ENCODE measurements at regions not wholly inside any gene's neighbourhood (a gene's known extent, or its start where the extent isn't known, plus 50 kb on each side); places are given as distances from the start of the nearest gene placed in this dataset.

- no peak for DNase-seq
- 25 to 42% (median 32%) methylated on average over 4 of the region's 4 CpGs for WGBS, 4 donors
- no peak overlapping the region for H3K4me3 ChIP-seq
- no peaks in the 10 kb centered on the region for H3K9me3 ChIP-seq (replicated peaks in 1 of 3)
- no peak overlapping the region for H3K27ac ChIP-seq
- no peaks in the 10 kb centered on the region for H3K4me1 ChIP-seq (replicated peaks in 1 of 2)
- H3K27me3 ChIP-seq, result no peaks in the 10 kb centered on the region
- intact Hi-C loops (cut with DNase I), result no loop called here
- no peaks in the 10 kb centered on the region for H3K36me3 ChIP-seq (replicated peaks in 1 of 2)
- TF ChIP-seq CTCF (IDR thresholded peaks at IDR 0.05), result no peak
- no peak for TF ChIP-seq POLR2A (IDR thresholded peaks at IDR 0.05)
These were observed 370.5 kb upstream of the PBX1 start for GRCh38 chr1:164188497-164188896.

DNA sequence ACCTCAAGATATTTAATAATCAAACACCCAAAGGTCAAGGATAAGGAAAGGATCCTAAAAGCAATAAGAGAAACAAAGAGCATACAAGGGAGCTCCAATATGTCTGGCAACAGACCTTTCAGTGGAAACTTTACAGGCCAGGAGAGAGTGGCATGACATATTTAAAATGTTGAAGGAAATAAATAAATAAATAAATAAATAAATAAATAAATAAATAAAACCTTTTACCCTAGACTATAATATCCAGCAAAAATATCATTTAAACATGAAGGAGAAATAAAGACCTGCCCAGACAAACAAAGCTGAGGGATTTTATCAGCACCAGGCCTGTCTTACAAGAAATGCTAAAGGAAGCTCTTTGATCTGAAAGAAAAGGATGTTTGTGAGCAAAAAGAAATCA lies 367.8 kb upstream of the PBX1 start:
- no peaks in the 10 kb centered on the region for H3K9me3 ChIP-seq (replicated peaks in 1 of 3)
- intact Hi-C loops (cut with DNase I), result no loop called here
- H3K4me1 ChIP-seq (replicated peaks in 1 of 2), result no peaks in the 10 kb centered on the region
- no peaks in the 10 kb centered on the region for H3K27me3 ChIP-seq
- no peak overlapping the region for H3K4me3 ChIP-seq
- TF ChIP-seq CTCF (IDR thresholded peaks at IDR 0.05), result no peak
- TF ChIP-seq POLR2A (IDR thresholded peaks at IDR 0.05), result no peak
- no peaks in the 10 kb centered on the region for H3K36me3 ChIP-seq (replicated peaks in 1 of 2)
- no peak for DNase-seq
- H3K27ac ChIP-seq, result no peak overlapping the region

DNA sequence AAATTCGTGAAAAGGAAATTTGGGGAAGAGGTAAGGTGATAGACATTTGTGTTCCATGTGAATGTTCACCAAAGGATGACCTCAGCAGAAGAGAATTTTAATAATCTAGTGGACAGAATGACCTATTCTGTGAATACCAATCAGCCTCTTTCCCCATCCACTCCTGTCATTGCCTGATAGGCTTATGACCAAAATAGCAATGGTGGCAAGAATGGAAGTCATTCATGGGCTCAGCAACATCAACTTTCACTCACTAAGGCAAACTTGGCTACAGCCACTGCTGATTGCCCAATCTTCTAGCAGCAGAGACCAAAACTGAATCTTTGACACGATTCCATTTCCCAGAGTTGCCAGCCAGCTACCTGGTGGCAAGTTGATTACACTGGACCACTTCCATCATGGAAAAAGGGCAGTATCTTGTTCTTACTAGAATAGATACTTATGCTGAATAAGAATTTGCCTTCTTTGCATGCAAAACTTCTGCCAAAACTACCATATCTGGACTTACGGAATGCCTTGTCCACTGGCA lies 348.7 kb upstream of the PBX1 start:
- Histone ChIP-seq H3K9me3 (replicated peaks in 1 of 3) (no peaks in the 10 kb centered on the region), H3K4me3 (no peak overlapping the region), H3K27me3 (no peaks in the 10 kb centered on the region), H3K4me1 (replicated peaks in 1 of 2) (no peaks in the 10 kb centered on the region), H3K36me3 (replicated peaks in 1 of 2) (no peaks in the 10 kb centered on the region), H3K27ac (no peak overlapping the region)
- intact Hi-C loops (cut with DNase I), result no loop called here
- WGBS, 4 donors, result 76 to 88% (median 82%) methylated on average over 3 of the region's 3 CpGs
- DNase-seq, result no peak
- TF ChIP-seq CTCF (IDR thresholded peaks at IDR 0.05) (no peak), POLR2A (IDR thresholded peaks at IDR 0.05) (no peak)

GRCh38 chr1:164223378-164223777 lies 335.6 kb upstream of the PBX1 start:
- TF ChIP-seq CTCF (IDR thresholded peaks at IDR 0.05) (no peak), POLR2A (IDR thresholded peaks at IDR 0.05) (no peak)
- Histone ChIP-seq H3K4me1 (replicated peaks in 1 of 2) (no peaks in the 10 kb centered on the region), H3K27me3 (no peaks in the 10 kb centered on the region), H3K36me3 (replicated peaks in 1 of 2) (no peaks in the 10 kb centered on the region), H3K27ac (no peak overlapping the region), H3K4me3 (no peak overlapping the region), H3K9me3 (replicated peaks in 1 of 3) (no peaks in the 10 kb centered on the region)
- no peak for DNase-seq
- intact Hi-C loops (cut with DNase I), result no loop called here
